K562 (cell line): ENCODE measurements at regions not wholly inside any gene's neighbourhood (a gene's known extent, or its start where the extent isn't known, plus 50 kb on each side); places are given as distances from the start of the nearest gene placed in this dataset.

Source experiments
- EP300 ChIP-seq: IDR thresholded peaks from 2 replicates; pipeline ENCODE4 v1.6.1; 2012; ENCODE audit warnings: low read length, improper control_type of control experiment
- POLR2AphosphoS2 ChIP-seq: IDR thresholded peaks from 2 replicates; pipeline ENCODE4 v1.6.1; 2012; ENCODE audit warnings: low read length, improper control_type of control experiment
- ZBTB7A ChIP-seq: IDR thresholded peaks from 2 replicates; pipeline ENCODE4 v1.6.1; 2011; ENCODE audit warnings: low read depth, mild to moderate bottlenecking, low read length, moderate library complexity, borderline replicate concordance; ENCODE audit not compliant: control insufficient read depth
- TF ChIP-seq, protein P1 (sequence below): sonication (generic); formaldehyde crosslinking; IDR thresholded peaks from 2 replicates; pipeline ENCODE4 v1.8.0; 2022; ENCODE audit warnings: mild to moderate bottlenecking, missing genetic modification reagents
- TF ChIP-seq, protein P2 (sequence below), 3 experiments: IDR thresholded peaks in 2 of 3; conservative IDR thresholded peaks in 1 of 3; 2 replicates each; pipeline ENCODE4 v1.5.1; 2011 to 2012; ENCODE audit warnings: low read length in 3 of 3, mild to moderate bottlenecking in 3 of 3, control low read depth in 2 of 3, improper control_type of control experiment in 1 of 3, inconsistent platforms in 1 of 3, low read depth in 1 of 3, mixed read lengths in 1 of 3, moderate library complexity in 1 of 3; ENCODE audit not compliant: insufficient read depth in 2 of 3
- TF ChIP-seq, protein P3 (sequence below): sonication (generic); formaldehyde crosslinking; IDR thresholded peaks from 2 replicates; pipeline ENCODE4 v1.8.1; 2022; ENCODE audit warnings: missing genetic modification reagents

DNA sequence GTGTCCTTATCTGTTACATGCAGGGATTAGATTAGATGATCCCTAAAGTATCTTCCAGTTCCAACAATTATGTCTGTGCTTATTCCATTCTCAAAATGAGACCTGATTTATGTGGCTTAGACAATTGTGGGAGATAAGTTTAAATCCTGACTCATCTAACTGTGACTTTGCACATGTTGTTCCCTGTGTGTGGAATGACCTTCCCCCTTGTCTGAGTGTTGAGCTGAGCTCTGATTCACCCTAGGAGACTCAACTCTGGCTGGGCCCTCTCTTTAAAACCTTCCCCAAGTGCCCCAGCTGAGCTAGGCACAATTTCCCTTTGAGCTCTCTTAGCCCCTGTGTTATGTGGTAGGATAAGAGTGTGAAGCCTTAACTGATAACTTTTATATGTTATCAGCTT, 118.9 kb upstream of the ELL2 start:
- TF ChIP-seq POLR2AphosphoS2 (no peak), EP300 (peak; percentile 14; the same call in 1 of the 2 replicates), ZBTB7A (no peak)
- TF ChIP-seq, protein P1, sequence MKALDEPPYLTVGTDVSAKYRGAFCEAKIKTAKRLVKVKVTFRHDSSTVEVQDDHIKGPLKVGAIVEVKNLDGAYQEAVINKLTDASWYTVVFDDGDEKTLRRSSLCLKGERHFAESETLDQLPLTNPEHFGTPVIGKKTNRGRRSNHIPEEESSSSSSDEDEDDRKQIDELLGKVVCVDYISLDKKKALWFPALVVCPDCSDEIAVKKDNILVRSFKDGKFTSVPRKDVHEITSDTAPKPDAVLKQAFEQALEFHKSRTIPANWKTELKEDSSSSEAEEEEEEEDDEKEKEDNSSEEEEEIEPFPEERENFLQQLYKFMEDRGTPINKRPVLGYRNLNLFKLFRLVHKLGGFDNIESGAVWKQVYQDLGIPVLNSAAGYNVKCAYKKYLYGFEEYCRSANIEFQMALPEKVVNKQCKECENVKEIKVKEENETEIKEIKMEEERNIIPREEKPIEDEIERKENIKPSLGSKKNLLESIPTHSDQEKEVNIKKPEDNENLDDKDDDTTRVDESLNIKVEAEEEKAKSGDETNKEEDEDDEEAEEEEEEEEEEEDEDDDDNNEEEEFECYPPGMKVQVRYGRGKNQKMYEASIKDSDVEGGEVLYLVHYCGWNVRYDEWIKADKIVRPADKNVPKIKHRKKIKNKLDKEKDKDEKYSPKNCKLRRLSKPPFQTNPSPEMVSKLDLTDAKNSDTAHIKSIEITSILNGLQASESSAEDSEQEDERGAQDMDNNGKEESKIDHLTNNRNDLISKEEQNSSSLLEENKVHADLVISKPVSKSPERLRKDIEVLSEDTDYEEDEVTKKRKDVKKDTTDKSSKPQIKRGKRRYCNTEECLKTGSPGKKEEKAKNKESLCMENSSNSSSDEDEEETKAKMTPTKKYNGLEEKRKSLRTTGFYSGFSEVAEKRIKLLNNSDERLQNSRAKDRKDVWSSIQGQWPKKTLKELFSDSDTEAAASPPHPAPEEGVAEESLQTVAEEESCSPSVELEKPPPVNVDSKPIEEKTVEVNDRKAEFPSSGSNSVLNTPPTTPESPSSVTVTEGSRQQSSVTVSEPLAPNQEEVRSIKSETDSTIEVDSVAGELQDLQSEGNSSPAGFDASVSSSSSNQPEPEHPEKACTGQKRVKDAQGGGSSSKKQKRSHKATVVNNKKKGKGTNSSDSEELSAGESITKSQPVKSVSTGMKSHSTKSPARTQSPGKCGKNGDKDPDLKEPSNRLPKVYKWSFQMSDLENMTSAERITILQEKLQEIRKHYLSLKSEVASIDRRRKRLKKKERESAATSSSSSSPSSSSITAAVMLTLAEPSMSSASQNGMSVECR (CRISPR knock-in tag) = no peak
- TF ChIP-seq, protein P2, sequence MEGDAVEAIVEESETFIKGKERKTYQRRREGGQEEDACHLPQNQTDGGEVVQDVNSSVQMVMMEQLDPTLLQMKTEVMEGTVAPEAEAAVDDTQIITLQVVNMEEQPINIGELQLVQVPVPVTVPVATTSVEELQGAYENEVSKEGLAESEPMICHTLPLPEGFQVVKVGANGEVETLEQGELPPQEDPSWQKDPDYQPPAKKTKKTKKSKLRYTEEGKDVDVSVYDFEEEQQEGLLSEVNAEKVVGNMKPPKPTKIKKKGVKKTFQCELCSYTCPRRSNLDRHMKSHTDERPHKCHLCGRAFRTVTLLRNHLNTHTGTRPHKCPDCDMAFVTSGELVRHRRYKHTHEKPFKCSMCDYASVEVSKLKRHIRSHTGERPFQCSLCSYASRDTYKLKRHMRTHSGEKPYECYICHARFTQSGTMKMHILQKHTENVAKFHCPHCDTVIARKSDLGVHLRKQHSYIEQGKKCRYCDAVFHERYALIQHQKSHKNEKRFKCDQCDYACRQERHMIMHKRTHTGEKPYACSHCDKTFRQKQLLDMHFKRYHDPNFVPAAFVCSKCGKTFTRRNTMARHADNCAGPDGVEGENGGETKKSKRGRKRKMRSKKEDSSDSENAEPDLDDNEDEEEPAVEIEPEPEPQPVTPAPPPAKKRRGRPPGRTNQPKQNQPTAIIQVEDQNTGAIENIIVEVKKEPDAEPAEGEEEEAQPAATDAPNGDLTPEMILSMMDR (IDR thresholded peaks at IDR 0.05 in 2 of 3, conservative IDR thresholded peaks at IDR 0.05 in 1 of 3; ENCODE audit: insufficient read depth in 2 of 3, low read depth in 1 of 3, low read length in 3 of 3) = no peak
- TF ChIP-seq, protein P3, sequence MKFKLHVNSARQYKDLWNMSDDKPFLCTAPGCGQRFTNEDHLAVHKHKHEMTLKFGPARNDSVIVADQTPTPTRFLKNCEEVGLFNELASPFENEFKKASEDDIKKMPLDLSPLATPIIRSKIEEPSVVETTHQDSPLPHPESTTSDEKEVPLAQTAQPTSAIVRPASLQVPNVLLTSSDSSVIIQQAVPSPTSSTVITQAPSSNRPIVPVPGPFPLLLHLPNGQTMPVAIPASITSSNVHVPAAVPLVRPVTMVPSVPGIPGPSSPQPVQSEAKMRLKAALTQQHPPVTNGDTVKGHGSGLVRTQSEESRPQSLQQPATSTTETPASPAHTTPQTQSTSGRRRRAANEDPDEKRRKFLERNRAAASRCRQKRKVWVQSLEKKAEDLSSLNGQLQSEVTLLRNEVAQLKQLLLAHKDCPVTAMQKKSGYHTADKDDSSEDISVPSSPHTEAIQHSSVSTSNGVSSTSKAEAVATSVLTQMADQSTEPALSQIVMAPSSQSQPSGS (CRISPR knock-in tag) = no peak
